ENCODE measurements at regions not wholly inside any gene's neighbourhood (a gene's known extent, or its start where the extent isn't known, plus 50 kb on each side); places are given as distances from the start of the nearest gene placed in this dataset.

- DNase-seq, result no peak
These were observed 94.3 kb downstream of the LIPG start for GRCh38 chr18:49656073-49656692.

- no peak for DNase-seq
These were observed 93.6 kb downstream of the LIPG start for GRCh38 chr18:49655266-49656072.

GRCh38 chr18:49654347-49654746 lies 92.5 kb downstream of the LIPG start:
- DNase-seq, result no peak

GRCh38 chr18:49652881-49653724 lies 91.2 kb downstream of the LIPG start:
- DNase-seq, result no peak

GRCh38 chr18:49651033-49651432 lies 89.2 kb downstream of the LIPG start:
- DNase-seq, result no peak

- DNase-seq, result no peak
These were observed 88.6 kb downstream of the LIPG start for GRCh38 chr18:49650426-49650891.

- no peak for DNase-seq
These were observed 87.0 kb downstream of the LIPG start for GRCh38 chr18:49648811-49649210.
